Colonic mucosa (tissue), 4 donors: ENCODE measurements at regions not wholly inside any gene's neighbourhood (a gene's known extent, or its start where the extent isn't known, plus 50 kb on each side); places are given as distances from the start of the nearest gene placed in this dataset.

ENCODE experiments used
- DNase-seq: peaks from one replicate; pipeline ENCODE4 v3.0.0-alpha.2; 2020
- H3K27ac ChIP-seq: fragments of 200-600 bp; one replicate; pipeline ENCODE4 v1.8.0; 2021
- H3K27me3 ChIP-seq: fragments of 200-600 bp; one replicate; pipeline ENCODE4 v1.8.0; 2021
- H3K36me3 ChIP-seq: fragments of 200-600 bp; one replicate; pipeline ENCODE4 v1.8.0; 2021
- H3K4me1 ChIP-seq: fragments of 200-600 bp; one replicate; pipeline ENCODE4 v1.8.0; 2021; ENCODE audit warnings: mild to moderate bottlenecking
- H3K4me3 ChIP-seq: fragments of 200-600 bp; one replicate; pipeline ENCODE4 v1.8.0; 2021
- H3K9ac ChIP-seq, 2 donors: one replicate each; pipeline ENCODE4 v1.7.0; 2013; ENCODE audit warnings: control low read depth in 2 of 2, low read depth in 2 of 2, low read length in 2 of 2
- H3K9me3 ChIP-seq: fragments of 200-600 bp; one replicate; pipeline ENCODE4 v1.8.0; 2021
- CTCF ChIP-seq: fragments of 200-600 bp; IDR thresholded peaks from one replicate; pipeline ENCODE4 v1.8.0; 2022; ENCODE audit warnings: antibody characterized with exemption, mild to moderate bottlenecking
- intact Hi-C: fragments of 100-400 bp; cut with DNase I; formaldehyde crosslinking; loops from one replicate; pipeline ENCODE4 v1.14.1; 2022
- donor health status: healthy.
- donor health status: DM: no; HTN: no; CAD: no.
- donor health status: DM: no; HTN: no; CAD: no.

GRCh38 chr16:59236804-59237458 lies 502.8 kb upstream of the GOT2 start:
- Histone ChIP-seq H3K36me3 (no peaks in the 10 kb centered on the region), H3K9me3 (no peaks in the 10 kb centered on the region), H3K27me3 (no peaks in the 10 kb centered on the region), H3K9ac (no peak overlapping the region), H3K27ac (no peak overlapping the region), H3K4me1 (no peaks in the 10 kb centered on the region), H3K4me3 (no peak overlapping the region)
- TF ChIP-seq CTCF, result no peak
- DNase-seq, result no peak
- intact Hi-C loops, result no loop called here

- Histone ChIP-seq H3K27me3 (no peaks in the 10 kb centered on the region), H3K9ac (no peak overlapping the region), H3K9me3 (no peaks in the 10 kb centered on the region), H3K4me1 (no peaks in the 10 kb centered on the region), H3K27ac (no peak overlapping the region), H3K4me3 (no peak overlapping the region), H3K36me3 (no peaks in the 10 kb centered on the region)
- no peak for DNase-seq
- no peak for TF ChIP-seq CTCF
- intact Hi-C loops, result no loop called here
Observed at GRCh38 chr16:59224401-59224800, 490.3 kb upstream of the GOT2 start.

GRCh38 chr16:59220011-59220410 lies 485.9 kb upstream of the GOT2 start:
- no peaks in the 10 kb centered on the region for H3K36me3 ChIP-seq
- H3K9me3 ChIP-seq, result no peaks in the 10 kb centered on the region
- no peak for DNase-seq
- no peak overlapping the region for H3K27ac ChIP-seq
- TF ChIP-seq CTCF, result no peak
- H3K9ac ChIP-seq, result no peak overlapping the region
- H3K4me1 ChIP-seq, result no peaks in the 10 kb centered on the region
- intact Hi-C loops, result no loop called here
- no peak overlapping the region for H3K4me3 ChIP-seq
- no peaks in the 10 kb centered on the region for H3K27me3 ChIP-seq

GRCh38 chr16:59216291-59216690 lies 482.2 kb upstream of the GOT2 start:
- Histone ChIP-seq H3K4me3 (no peak overlapping the region), H3K27me3 (no peaks in the 10 kb centered on the region), H3K27ac (no peak overlapping the region), H3K9ac (no peak overlapping the region), H3K4me1 (no peaks in the 10 kb centered on the region), H3K36me3 (no peaks in the 10 kb centered on the region), H3K9me3 (no peaks in the 10 kb centered on the region)
- TF ChIP-seq CTCF, result no peak
- no peak for DNase-seq
- intact Hi-C loops, result no loop called here

- no peak for DNase-seq
- TF ChIP-seq CTCF, result no peak
- intact Hi-C loops, result no loop called here
- no peak overlapping the region for H3K9ac ChIP-seq
- H3K4me1 ChIP-seq, result no peaks in the 10 kb centered on the region
- H3K27me3 ChIP-seq, result no peaks in the 10 kb centered on the region
- no peaks in the 10 kb centered on the region for H3K9me3 ChIP-seq
- no peak overlapping the region for H3K4me3 ChIP-seq
- no peaks in the 10 kb centered on the region for H3K36me3 ChIP-seq
- no peak overlapping the region for H3K27ac ChIP-seq
Observed at GRCh38 chr16:59214455-59214854, 480.3 kb upstream of the GOT2 start.
